ENCODE measurements at regions not wholly inside any gene's neighbourhood (a gene's known extent, or its start where the extent isn't known, plus 50 kb on each side); places are given as distances from the start of the nearest gene placed in this dataset.

DNA sequence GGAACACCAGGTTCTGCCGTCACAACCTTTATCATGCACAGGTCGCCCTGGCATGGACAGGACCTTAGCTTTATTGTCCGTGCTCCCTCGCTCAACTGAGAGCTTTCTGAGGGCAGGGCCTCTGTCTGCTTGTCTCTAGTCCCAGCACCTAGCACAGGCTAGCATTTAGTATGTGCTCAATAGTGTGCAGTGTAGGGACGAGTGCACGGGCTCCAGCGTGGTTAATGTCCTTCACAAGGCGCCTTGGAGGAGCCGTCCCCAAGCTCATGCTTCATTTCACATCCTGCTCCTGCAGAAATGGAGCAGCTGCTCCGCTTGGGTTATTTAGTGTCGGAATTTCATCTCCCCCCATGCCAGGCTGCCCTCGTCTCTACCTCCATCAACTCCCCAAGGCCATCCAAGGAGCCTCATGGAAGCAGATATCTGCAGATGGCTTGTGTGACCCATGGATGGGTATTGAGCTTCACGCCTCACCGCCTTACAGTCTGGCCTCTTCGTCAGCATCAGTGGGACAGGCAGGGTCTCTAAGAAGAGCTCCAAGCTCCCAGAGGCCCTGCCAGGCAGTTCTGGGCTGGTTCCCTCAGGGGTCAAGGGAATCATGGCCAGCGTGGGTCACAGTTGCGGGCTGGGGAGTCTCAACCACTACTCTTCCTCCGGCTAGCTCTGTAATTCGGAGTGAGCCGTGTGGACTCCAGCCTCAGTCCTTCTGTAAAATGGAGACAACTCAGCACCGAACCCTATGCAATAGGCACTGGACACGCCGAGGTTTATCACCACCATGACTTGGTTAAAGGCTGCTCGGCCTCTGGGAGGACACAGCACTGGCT is 60.8 kb upstream of the APCDD1L start (continued):
- no peak for TF ChIP-seq GABPA (IDR thresholded peaks at IDR 0.05; ENCODE audit: borderline replicate concordance, insufficient read depth, low read length)
- TF ChIP-seq, protein P1, sequence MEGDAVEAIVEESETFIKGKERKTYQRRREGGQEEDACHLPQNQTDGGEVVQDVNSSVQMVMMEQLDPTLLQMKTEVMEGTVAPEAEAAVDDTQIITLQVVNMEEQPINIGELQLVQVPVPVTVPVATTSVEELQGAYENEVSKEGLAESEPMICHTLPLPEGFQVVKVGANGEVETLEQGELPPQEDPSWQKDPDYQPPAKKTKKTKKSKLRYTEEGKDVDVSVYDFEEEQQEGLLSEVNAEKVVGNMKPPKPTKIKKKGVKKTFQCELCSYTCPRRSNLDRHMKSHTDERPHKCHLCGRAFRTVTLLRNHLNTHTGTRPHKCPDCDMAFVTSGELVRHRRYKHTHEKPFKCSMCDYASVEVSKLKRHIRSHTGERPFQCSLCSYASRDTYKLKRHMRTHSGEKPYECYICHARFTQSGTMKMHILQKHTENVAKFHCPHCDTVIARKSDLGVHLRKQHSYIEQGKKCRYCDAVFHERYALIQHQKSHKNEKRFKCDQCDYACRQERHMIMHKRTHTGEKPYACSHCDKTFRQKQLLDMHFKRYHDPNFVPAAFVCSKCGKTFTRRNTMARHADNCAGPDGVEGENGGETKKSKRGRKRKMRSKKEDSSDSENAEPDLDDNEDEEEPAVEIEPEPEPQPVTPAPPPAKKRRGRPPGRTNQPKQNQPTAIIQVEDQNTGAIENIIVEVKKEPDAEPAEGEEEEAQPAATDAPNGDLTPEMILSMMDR (IDR thresholded peaks at IDR 0.05; ENCODE audit: control extremely low read depth in 1 of 3, insufficient read depth in 1 of 3, low read depth in 1 of 3, low read length in 3 of 3): no peak

Data from H1 (cell line).